Effector memory CD4-positive, alpha-beta T cell (primary cell): ENCODE measurements at regions not wholly inside any gene's neighbourhood (a gene's known extent, or its start where the extent isn't known, plus 50 kb on each side); places are given as distances from the start of the nearest gene placed in this dataset.

Experiments
- DNase-seq, 3 donors: peaks; one replicate each; pipeline ENCODE4 v3.0.0-alpha.2; 2020
- H3K27ac ChIP-seq: 2 replicates; pipeline ENCODE4 v1.7.0; 2013; ENCODE audit warnings: mild to moderate bottlenecking, low read length, moderate library complexity; ENCODE audit not compliant: insufficient read depth, poor library complexity, severe bottlenecking
- H3K27me3 ChIP-seq: replicated peaks from 2 replicates; pipeline ENCODE4 v1.7.0; 2013; ENCODE audit warnings: mild to moderate bottlenecking, low read length; ENCODE audit not compliant: insufficient read depth, control insufficient read depth, poor library complexity, severe bottlenecking
- H3K36me3 ChIP-seq: 2 replicates; pipeline ENCODE4 v1.7.0; 2013; ENCODE audit warnings: mild to moderate bottlenecking, low read length, moderate library complexity; ENCODE audit not compliant: control insufficient read depth, insufficient read depth
- H3K4me1 ChIP-seq: 2 replicates; pipeline ENCODE4 v1.7.0; 2013; ENCODE audit warnings: low read length, mild to moderate bottlenecking; ENCODE audit not compliant: control insufficient read depth, insufficient read depth, poor library complexity, severe bottlenecking
- H3K4me3 ChIP-seq: 2 replicates; pipeline ENCODE4 v1.7.0; 2013; ENCODE audit warnings: low read length, low read depth, mild to moderate bottlenecking; ENCODE audit not compliant: insufficient read depth, poor library complexity, severe bottlenecking
- H3K9me3 ChIP-seq: 2 replicates; pipeline ENCODE4 v1.7.0; 2013; ENCODE audit warnings: mild to moderate bottlenecking, low read length, moderate library complexity; ENCODE audit not compliant: control insufficient read depth

GRCh38 chr5:173750538-173751265 is 134.3 kb upstream of the BOD1 start:
- H3K4me1 ChIP-seq, result no peaks in the 10 kb centered on the region
- no peaks in the 10 kb centered on the region for H3K27me3 ChIP-seq
- H3K9me3 ChIP-seq, result no peaks in the 10 kb centered on the region
- no peak overlapping the region for H3K27ac ChIP-seq
- H3K4me3 ChIP-seq, result no peak overlapping the region
- no peak for DNase-seq
- H3K36me3 ChIP-seq, result no peaks in the 10 kb centered on the region

GRCh38 chr5:173751266-173751600 is 134.8 kb upstream of the BOD1 start:
- no peak for DNase-seq
- Histone ChIP-seq H3K4me1 (no peaks in the 10 kb centered on the region), H3K27ac (no peak overlapping the region), H3K9me3 (no peaks in the 10 kb centered on the region), H3K4me3 (no peak overlapping the region), H3K27me3 (no peaks in the 10 kb centered on the region), H3K36me3 (no peaks in the 10 kb centered on the region)

- DNase-seq, result no peak
- no peak overlapping the region for H3K27ac ChIP-seq
- no peaks in the 10 kb centered on the region for H3K4me1 ChIP-seq
- H3K4me3 ChIP-seq, result no peak overlapping the region
- no peaks in the 10 kb centered on the region for H3K36me3 ChIP-seq
- H3K27me3 ChIP-seq, result no peaks in the 10 kb centered on the region
- H3K9me3 ChIP-seq, result no peaks in the 10 kb centered on the region
Observed at GRCh38 chr5:173752653-173753052, 135.5 kb upstream of the CPEB4 start.

GRCh38 chr5:173753307-173754168 is 134.6 kb upstream of the CPEB4 start:
- Histone ChIP-seq H3K27ac (no peak overlapping the region), H3K9me3 (no peaks in the 10 kb centered on the region), H3K4me1 (no peaks in the 10 kb centered on the region), H3K36me3 (no peaks in the 10 kb centered on the region), H3K27me3 (no peaks in the 10 kb centered on the region), H3K4me3 (no peak overlapping the region)
- no peak for DNase-seq

- H3K27me3 ChIP-seq, result no peaks in the 10 kb centered on the region
- no peaks in the 10 kb centered on the region for H3K36me3 ChIP-seq
- H3K9me3 ChIP-seq, result no peaks in the 10 kb centered on the region
- no peak for DNase-seq
- no peak overlapping the region for H3K27ac ChIP-seq
- no peaks in the 10 kb centered on the region for H3K4me1 ChIP-seq
- no peak overlapping the region for H3K4me3 ChIP-seq
Observed at GRCh38 chr5:173755319-173755718, 132.8 kb upstream of the CPEB4 start.

- Histone ChIP-seq H3K9me3 (no peaks in the 10 kb centered on the region), H3K4me3 (no peak overlapping the region), H3K27ac (no peak overlapping the region), H3K4me1 (no peaks in the 10 kb centered on the region), H3K36me3 (no peaks in the 10 kb centered on the region), H3K27me3 (no peaks in the 10 kb centered on the region)
- no peak for DNase-seq
Observed at GRCh38 chr5:173757403-173758209, 130.5 kb upstream of the CPEB4 start.

- Histone ChIP-seq H3K4me1 (no peaks in the 10 kb centered on the region), H3K27ac (no peak overlapping the region), H3K4me3 (no peak overlapping the region), H3K36me3 (no peaks in the 10 kb centered on the region), H3K27me3 (no peaks in the 10 kb centered on the region), H3K9me3 (no peaks in the 10 kb centered on the region)
- DNase-seq, result no peak
Observed at GRCh38 chr5:173758676-173759075, 129.5 kb upstream of the CPEB4 start.

GRCh38 chr5:173759691-173760090 is 128.5 kb upstream of the CPEB4 start:
- Histone ChIP-seq H3K36me3 (no peaks in the 10 kb centered on the region), H3K4me3 (no peak overlapping the region), H3K27me3 (no peaks in the 10 kb centered on the region), H3K9me3 (no peaks in the 10 kb centered on the region), H3K4me1 (no peaks in the 10 kb centered on the region), H3K27ac (no peak overlapping the region)
- DNase-seq, result no peak

- no peaks in the 10 kb centered on the region for H3K4me1 ChIP-seq
- no peak overlapping the region for H3K27ac ChIP-seq
- no peak overlapping the region for H3K4me3 ChIP-seq
- no peak for DNase-seq
- no peaks in the 10 kb centered on the region for H3K9me3 ChIP-seq
- H3K36me3 ChIP-seq, result no peaks in the 10 kb centered on the region
- no peaks in the 10 kb centered on the region for H3K27me3 ChIP-seq
Observed at GRCh38 chr5:173760461-173761177, 127.5 kb upstream of the CPEB4 start.
